Psoas muscle (tissue), 7 donors: ENCODE measurements at regions not wholly inside any gene's neighbourhood (a gene's known extent, or its start where the extent isn't known, plus 50 kb on each side); places are given as distances from the start of the nearest gene placed in this dataset.

Experiments used
- ATAC-seq, 4 donors: fragments of 200-7000 bp; cut with Tn5 transposase; one replicate each; pipeline ENCODE4 v1.9.1; 2020; ENCODE audit warnings: moderate library complexity in 3 of 4, mild to moderate bottlenecking in 2 of 4
- DNase-seq, 2 donors: peaks; one replicate each; pipeline ENCODE4 v3.0.0-alpha.2; 2020
- H3K27ac ChIP-seq: fragments of 200-600 bp; one replicate; pipeline ENCODE4 v1.8.0; 2022
- H3K27me3 ChIP-seq, 3 donors: fragments of 200-600 bp in 1 of 3; one replicate each; pipeline versions ENCODE4 v1.6.1 to v1.8.0; 2013 to 2022; ENCODE audit warnings: low read length in 2 of 3, mild to moderate bottlenecking in 2 of 3, moderate library complexity in 1 of 3; ENCODE audit not compliant: insufficient read depth in 3 of 3
- H3K36me3 ChIP-seq, 2 donors: fragments of 200-600 bp in 1 of 2; one replicate each; pipeline versions ENCODE4 v1.6.1 to v1.8.0; 2013 to 2022; ENCODE audit warnings: low read depth in 1 of 2, mild to moderate bottlenecking in 1 of 2, moderate library complexity in 1 of 2; ENCODE audit not compliant: insufficient read depth in 1 of 2
- H3K4me1 ChIP-seq: fragments of 200-600 bp; one replicate; pipeline ENCODE4 v1.8.0; 2022
- H3K4me3 ChIP-seq: fragments of 200-600 bp; one replicate; pipeline ENCODE4 v1.8.0; 2022; ENCODE audit warnings: mild to moderate bottlenecking
- H3K9me3 ChIP-seq: fragments of 200-600 bp; one replicate; pipeline ENCODE4 v1.8.0; 2022
- WGBS, 3 donors: extraction: QIAGEN DNeasy Blood & Tissue Kit; methylation state at CpG; one replicate each; pipeline versions ENCODE4 v1.1.6 to v1.1.7; 2013; 5-methylcytosine and 5-hydroxymethylcytosine counted together
- intact Hi-C, 2 donors: fragments of 100-400 bp; cut with DNase I; formaldehyde crosslinking; loops; one replicate each; pipeline versions ENCODE4 v1.11.0 to v1.14.2; 2022
- TF ChIP-seq, protein P1 (sequence below): fragments of 200-600 bp; IDR thresholded peaks from one replicate; pipeline ENCODE4 v1.8.0; 2022; ENCODE audit warnings: antibody characterized with exemption
- donor health status: healthy with polysubstance abuse.
- donor health status: DM: no; HTN: no; CAD: no; lungs with moderate emphysema.
- donor health status: Bipolar disorder and iron deficiency.
- donor health status: healthy.
- donor health status: DM: yes; HTN: yes; CAD: no.
- donor health status: DM: no; HTN: no; CAD: no.
- donor health status: DM: yes; HTN: yes; CAD: no.

DNA sequence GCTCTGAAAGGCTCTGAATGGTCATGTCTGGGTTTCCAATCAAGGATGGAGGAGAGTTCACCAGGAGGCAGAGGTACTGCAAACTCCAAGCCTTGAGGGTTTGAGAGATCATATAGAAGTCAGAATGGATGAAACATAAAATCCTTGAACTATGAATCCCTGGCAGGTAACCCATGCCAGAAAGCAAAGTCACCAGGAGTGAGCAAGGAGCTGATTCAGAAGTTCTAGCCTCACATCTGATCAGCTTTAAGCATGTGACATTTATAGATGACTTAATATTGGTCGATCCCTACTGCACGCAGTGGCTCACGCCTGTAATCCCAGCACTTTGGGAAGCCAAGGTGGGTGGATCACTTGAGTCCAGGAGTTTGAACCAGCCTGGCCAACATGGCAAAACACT is 126.1 kb upstream of the MED13L start:
- Histone ChIP-seq H3K4me1 (peaks cover 8% of the 10 kb centered on the region), H3K36me3 (no peaks in the 10 kb centered on the region), H3K27ac (no peak overlapping the region), H3K27me3 (no peaks in the 10 kb centered on the region), H3K4me3 (no peak overlapping the region), H3K9me3 (no peaks in the 10 kb centered on the region)
- DNase-seq = no peak
- WGBS, 3 donors = 86 to 94% (median 93%) methylated on average over 3 of the region's 3 CpGs
- ATAC-seq = no peak
- intact Hi-C loops = loop anchor here in 1 of 2 donors (10.0 kb wide), 1 partner anchor 119 kb away; no protein-coding TSS in a partner anchor
- TF ChIP-seq, protein P1, sequence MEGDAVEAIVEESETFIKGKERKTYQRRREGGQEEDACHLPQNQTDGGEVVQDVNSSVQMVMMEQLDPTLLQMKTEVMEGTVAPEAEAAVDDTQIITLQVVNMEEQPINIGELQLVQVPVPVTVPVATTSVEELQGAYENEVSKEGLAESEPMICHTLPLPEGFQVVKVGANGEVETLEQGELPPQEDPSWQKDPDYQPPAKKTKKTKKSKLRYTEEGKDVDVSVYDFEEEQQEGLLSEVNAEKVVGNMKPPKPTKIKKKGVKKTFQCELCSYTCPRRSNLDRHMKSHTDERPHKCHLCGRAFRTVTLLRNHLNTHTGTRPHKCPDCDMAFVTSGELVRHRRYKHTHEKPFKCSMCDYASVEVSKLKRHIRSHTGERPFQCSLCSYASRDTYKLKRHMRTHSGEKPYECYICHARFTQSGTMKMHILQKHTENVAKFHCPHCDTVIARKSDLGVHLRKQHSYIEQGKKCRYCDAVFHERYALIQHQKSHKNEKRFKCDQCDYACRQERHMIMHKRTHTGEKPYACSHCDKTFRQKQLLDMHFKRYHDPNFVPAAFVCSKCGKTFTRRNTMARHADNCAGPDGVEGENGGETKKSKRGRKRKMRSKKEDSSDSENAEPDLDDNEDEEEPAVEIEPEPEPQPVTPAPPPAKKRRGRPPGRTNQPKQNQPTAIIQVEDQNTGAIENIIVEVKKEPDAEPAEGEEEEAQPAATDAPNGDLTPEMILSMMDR = no peak

DNA sequence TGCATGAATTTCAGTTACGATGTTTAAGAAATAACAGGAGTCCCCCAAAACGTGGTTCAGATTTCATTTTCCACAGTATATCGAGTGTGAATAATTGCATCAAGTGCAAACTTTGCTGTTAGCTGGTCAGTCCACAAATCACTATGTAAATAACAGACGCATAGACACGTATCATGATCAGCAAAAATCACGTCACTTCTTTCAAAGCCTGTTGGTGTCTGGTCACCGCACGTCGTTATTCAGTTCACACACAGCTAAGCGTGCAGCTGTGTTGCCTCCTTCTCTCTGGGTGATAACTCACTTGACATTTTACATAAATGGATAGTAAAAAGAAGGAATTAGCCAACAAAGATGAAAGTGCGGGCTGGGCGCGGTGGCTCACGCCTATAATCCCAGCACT is 126.8 kb upstream of the MED13L start:
- ATAC-seq = no peak

DNA sequence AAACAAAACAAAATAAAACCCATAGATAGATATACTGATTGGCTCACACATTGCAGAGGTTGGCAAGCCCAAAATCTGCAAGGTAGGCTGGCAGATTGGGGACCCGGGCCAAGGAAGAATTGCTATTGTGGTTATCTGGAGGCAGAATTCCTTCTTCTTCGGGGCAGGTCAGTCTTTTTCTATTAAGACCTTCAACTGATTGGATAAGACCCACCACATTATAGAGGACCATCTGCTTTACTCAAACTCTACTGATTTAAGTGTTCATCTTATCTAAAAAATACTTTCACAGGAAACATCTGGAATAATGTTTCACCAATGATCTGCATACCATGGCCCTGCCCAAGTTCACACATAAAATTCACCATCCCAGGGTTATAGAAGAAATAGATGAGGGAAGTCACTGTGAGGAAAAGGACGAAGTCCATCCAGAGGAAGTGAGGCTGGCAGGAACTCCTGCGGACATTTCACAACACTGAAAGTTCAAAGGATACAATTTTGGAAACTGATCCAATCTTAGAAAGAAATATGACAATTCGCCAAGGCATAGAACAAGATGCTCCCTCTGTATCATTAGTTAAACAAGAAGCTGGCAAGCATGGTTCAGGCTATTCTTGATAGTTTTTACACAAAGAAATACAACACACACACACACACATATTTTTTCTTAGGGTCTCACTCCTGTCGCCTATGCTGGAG is 127.6 kb upstream of the MED13L start:
- peak in 1 of 4 donors; percentile 8 for ATAC-seq
- no peaks in the 10 kb centered on the region for H3K27me3 ChIP-seq
- TF ChIP-seq, protein P1 = no peak
- H3K27ac ChIP-seq = no peak overlapping the region
- H3K4me1 ChIP-seq = peaks cover 8% of the 10 kb centered on the region
- no peak for DNase-seq
- WGBS, 3 donors = 47 to 80% (median 64%) methylated on average over 6 of the region's 6 CpGs
- intact Hi-C loops = loop anchor here (5.0 to 10.0 kb wide), 3 partner anchors 43 to 128 kb away; partner anchors contain the start of gene MED13L (in 1 of the 2)
- H3K4me3 ChIP-seq = no peak overlapping the region
- H3K36me3 ChIP-seq = no peaks in the 10 kb centered on the region
- H3K9me3 ChIP-seq = no peaks in the 10 kb centered on the region

More for the DNA sequence above, 126.8 kb upstream of the MED13L start:
- no peak overlapping the region for H3K4me3 ChIP-seq
- TF ChIP-seq, protein P1 = no peak
- no peak for DNase-seq
- no peak overlapping the region for H3K27ac ChIP-seq
- H3K36me3 ChIP-seq = no peaks in the 10 kb centered on the region
- H3K27me3 ChIP-seq = no peaks in the 10 kb centered on the region
- intact Hi-C loops = loop anchor here in 1 of 2 donors (10.0 kb wide), 1 partner anchor 119 kb away; no protein-coding TSS in a partner anchor
- H3K4me1 ChIP-seq = peaks cover 8% of the 10 kb centered on the region
- no peaks in the 10 kb centered on the region for H3K9me3 ChIP-seq
- WGBS, 3 donors = 87 to 95% (median 89%) methylated on average over 14 of the region's 14 CpGs

DNA sequence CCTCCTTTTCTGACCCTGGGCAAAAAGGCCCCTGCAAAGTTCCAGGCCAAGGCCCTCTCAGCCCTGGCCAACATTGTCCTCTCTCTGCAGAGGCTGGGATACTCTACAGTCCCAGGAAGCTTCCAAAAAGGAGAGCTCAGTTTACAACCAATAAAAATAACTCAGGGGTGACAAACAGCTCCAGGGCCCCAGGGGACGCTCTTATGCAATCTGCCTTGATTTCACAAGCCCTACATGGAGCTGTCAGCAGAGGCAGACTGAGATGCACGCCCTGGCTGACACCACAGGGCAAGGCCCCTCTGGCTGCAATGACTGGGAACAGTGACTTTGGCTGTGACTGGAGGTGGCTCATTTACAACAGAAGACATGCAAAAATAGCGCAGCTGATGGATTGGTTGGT is 129.0 kb upstream of the MED13L start:
- peak; percentile 98 to 99 (median 98) for ATAC-seq
- WGBS, 3 donors = 14 to 34% (median 14%) methylated on average over 3 of the region's 3 CpGs
- H3K27ac ChIP-seq = peak overlapping the region; percentile 46
- H3K9me3 ChIP-seq = no peaks in the 10 kb centered on the region
- H3K27me3 ChIP-seq = no peaks in the 10 kb centered on the region
- intact Hi-C loops = loop anchor here (5.0 to 10.0 kb wide), 3 partner anchors 44 to 129 kb away; partner anchors contain the start of gene MED13L (in 1 of the 2)
- no peaks in the 10 kb centered on the region for H3K36me3 ChIP-seq
- H3K4me3 ChIP-seq = no peak overlapping the region
- H3K4me1 ChIP-seq = peaks cover 8% of the 10 kb centered on the region
- TF ChIP-seq, protein P1 = no peak
- DNase-seq = peak; percentile 95 to 97
